GM19025 (cell line): ENCODE measurements at regions not wholly inside any gene's neighbourhood (a gene's known extent, or its start where the extent isn't known, plus 50 kb on each side); places are given as distances from the start of the nearest gene placed in this dataset.

Source experiments
- ATAC-seq: cut with Tn5 transposase; IDR thresholded peaks from one replicate; pipeline ENCODE4 v1.9.1; 2021; ENCODE audit warnings: mild to moderate bottlenecking, low read depth, moderate library complexity; ENCODE audit not compliant: unreplicated experiment

- ATAC-seq, result no peak
Measured at GRCh38 chr4:137345597-137345996, 186.7 kb downstream of the PCDH18 start.

- ATAC-seq, result no peak
Measured at GRCh38 chr4:137343221-137343620, 189.1 kb downstream of the PCDH18 start.

GRCh38 chr4:137333031-137333430 is 199.3 kb downstream of the PCDH18 start:
- ATAC-seq, result no peak

GRCh38 chr4:137312257-137312656 is 220.0 kb downstream of the PCDH18 start:
- ATAC-seq, result no peak

- ATAC-seq, result no peak
Measured at GRCh38 chr4:137310593-137311490, 221.5 kb downstream of the PCDH18 start.

- no peak for ATAC-seq
Measured at GRCh38 chr4:137310166-137310565, 222.1 kb downstream of the PCDH18 start.

GRCh38 chr4:137309424-137309823 is 222.9 kb downstream of the PCDH18 start:
- ATAC-seq, result no peak

GRCh38 chr4:137307806-137308205 is 224.5 kb downstream of the PCDH18 start:
- no peak for ATAC-seq

GRCh38 chr4:137300776-137301175 is 231.5 kb downstream of the PCDH18 start:
- no peak for ATAC-seq

GRCh38 chr4:137299281-137299680 is 233.0 kb downstream of the PCDH18 start:
- ATAC-seq, result no peak

- ATAC-seq, result no peak
Measured at GRCh38 chr4:137293281-137293680, 239.0 kb downstream of the PCDH18 start.

- ATAC-seq, result no peak
Measured at GRCh38 chr4:137283737-137284136, 248.6 kb downstream of the PCDH18 start.

- ATAC-seq, result no peak
Measured at GRCh38 chr4:137278431-137278830, 253.9 kb downstream of the PCDH18 start.

- no peak for ATAC-seq
Measured at GRCh38 chr4:137274404-137274803, 257.9 kb downstream of the PCDH18 start.

- no peak for ATAC-seq
Measured at GRCh38 chr4:137267024-137267423, 265.3 kb downstream of the PCDH18 start.

GRCh38 chr4:137266511-137266910 is 265.8 kb downstream of the PCDH18 start:
- ATAC-seq, result no peak

- no peak for ATAC-seq
Measured at GRCh38 chr4:137263206-137263605, 269.1 kb downstream of the PCDH18 start.

- no peak for ATAC-seq
Measured at GRCh38 chr4:137253949-137254348, 278.3 kb downstream of the PCDH18 start.

- no peak for ATAC-seq
Measured at GRCh38 chr4:137249112-137249511, 283.2 kb downstream of the PCDH18 start.

GRCh38 chr4:137238456-137239162 is 293.7 kb downstream of the PCDH18 start:
- ATAC-seq, result no peak

- no peak for ATAC-seq
Measured at GRCh38 chr4:137226900-137227299, 305.4 kb downstream of the PCDH18 start.

GRCh38 chr4:137226221-137226620 is 306.1 kb downstream of the PCDH18 start:
- no peak for ATAC-seq
